Thyroid gland (tissue), 4 donors: ENCODE measurements at regions not wholly inside any gene's neighbourhood (a gene's known extent, or its start where the extent isn't known, plus 50 kb on each side); places are given as distances from the start of the nearest gene placed in this dataset.

Experiments
- POLR2A ChIP-seq, 2 donors: fragments of 450-650 bp; IDR thresholded peaks; one replicate each; pipeline ENCODE4 v1.6.1; 2017; ENCODE audit warnings: antibody characterized with exemption in 2 of 2, mild to moderate bottlenecking in 2 of 2, moderate library complexity in 1 of 2
- TF ChIP-seq, protein P1 (sequence below), 6 experiments: fragments of 200-600 bp in 3 of 6; fragments of 450-650 bp in 3 of 6; sonication (generic) in 3 of 6; IDR thresholded peaks; one replicate each; pipeline ENCODE4 v1.5.1; 2016 to 2019; ENCODE audit warnings: antibody characterized with exemption in 6 of 6, mild to moderate bottlenecking in 2 of 6, inconsistent platforms in 1 of 6, moderate library complexity in 1 of 6

DNA sequence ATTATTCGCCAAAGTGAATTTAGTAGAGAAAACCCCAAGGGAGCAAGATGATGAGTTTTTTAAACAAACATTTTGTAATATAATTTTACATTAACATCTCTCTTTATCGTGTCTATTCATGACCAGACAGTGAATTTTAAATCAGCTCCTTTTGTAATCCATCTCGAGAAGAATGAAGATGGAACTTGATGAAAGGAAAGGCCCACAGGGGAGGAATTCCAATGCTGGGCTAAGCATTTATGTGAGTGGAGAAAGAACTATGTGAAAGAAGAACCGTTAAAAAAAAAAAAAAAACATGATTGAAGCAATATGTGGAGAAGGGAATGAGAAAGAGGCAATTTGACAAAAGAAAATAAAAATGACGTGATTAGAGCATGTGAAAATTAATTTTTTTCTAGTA lies 170.6 kb downstream of the KCTD12 start:
- TF ChIP-seq, protein P1, sequence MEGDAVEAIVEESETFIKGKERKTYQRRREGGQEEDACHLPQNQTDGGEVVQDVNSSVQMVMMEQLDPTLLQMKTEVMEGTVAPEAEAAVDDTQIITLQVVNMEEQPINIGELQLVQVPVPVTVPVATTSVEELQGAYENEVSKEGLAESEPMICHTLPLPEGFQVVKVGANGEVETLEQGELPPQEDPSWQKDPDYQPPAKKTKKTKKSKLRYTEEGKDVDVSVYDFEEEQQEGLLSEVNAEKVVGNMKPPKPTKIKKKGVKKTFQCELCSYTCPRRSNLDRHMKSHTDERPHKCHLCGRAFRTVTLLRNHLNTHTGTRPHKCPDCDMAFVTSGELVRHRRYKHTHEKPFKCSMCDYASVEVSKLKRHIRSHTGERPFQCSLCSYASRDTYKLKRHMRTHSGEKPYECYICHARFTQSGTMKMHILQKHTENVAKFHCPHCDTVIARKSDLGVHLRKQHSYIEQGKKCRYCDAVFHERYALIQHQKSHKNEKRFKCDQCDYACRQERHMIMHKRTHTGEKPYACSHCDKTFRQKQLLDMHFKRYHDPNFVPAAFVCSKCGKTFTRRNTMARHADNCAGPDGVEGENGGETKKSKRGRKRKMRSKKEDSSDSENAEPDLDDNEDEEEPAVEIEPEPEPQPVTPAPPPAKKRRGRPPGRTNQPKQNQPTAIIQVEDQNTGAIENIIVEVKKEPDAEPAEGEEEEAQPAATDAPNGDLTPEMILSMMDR (IDR thresholded peaks at IDR 0.05): no peak
- no peak for TF ChIP-seq POLR2A (IDR thresholded peaks at IDR 0.05)
